GM10248 (cell line): ENCODE measurements at regions not wholly inside any gene's neighbourhood (a gene's known extent, or its start where the extent isn't known, plus 50 kb on each side); places are given as distances from the start of the nearest gene placed in this dataset.
"Not testable (repeated sequence)": the region's sequence is repeated elsewhere in the genome, so short reads cannot be mapped to it uniquely, and the experiment has no call there.

Experiments used
- CTCF ChIA-PET: fragments of 300-600 bp; sonication (Branson Sonifier 250); formaldehyde crosslinking; extraction: SDS; loops from one replicate; lab custom pipeline; 2021; ENCODE audit warnings: antibody characterized with exemption; lab: Yijun Ruan, JAX
- POLR2A ChIA-PET: fragments of 350-650 bp; sonication (Branson Sonifier 250); formaldehyde crosslinking; extraction: SDS; loops from one replicate; lab custom pipeline; 2020; ENCODE audit warnings: antibody characterized with exemption; lab: Yijun Ruan, JAX
- DNase-seq: peaks from one replicate; pipeline ENCODE4 v3.0.0; 2012; ENCODE audit errors: extremely low spot score
- CTCF ChIP-seq: IDR thresholded peaks from 2 replicates; pipeline ENCODE4 v1.5.1; 2012; ENCODE audit warnings: mild to moderate bottlenecking, low read depth; ENCODE audit errors: extremely low read depth, missing control alignments, control extremely low read depth

DNA sequence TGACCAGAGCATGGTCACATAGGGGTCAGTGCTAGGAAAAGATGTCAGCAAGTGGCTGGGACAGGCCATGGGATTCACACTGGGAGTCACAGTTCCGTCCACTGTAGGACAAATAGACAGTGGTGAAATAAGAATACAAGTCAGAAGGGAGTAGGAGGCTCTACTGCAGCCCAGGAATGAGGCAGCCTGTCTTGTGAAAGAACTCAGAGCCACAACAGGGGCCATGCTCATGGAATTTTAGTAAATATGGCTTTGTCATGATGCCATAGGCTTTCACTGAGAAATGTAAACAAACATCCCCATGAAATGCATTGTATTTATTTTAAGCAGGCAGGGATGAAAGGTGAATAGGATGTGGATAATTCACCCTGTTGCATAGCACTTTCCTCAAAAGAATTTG, 504.3 kb downstream of the SOX11 start:
- TF ChIP-seq CTCF, result no peak
- DNase-seq, result no peak
- ChIA-PET POLR2A (no interaction called here), CTCF (no interaction called here)

GRCh38 chr2:6198370-6198919, 506.3 kb downstream of the SOX11 start:
- DNase-seq, POLR2A ChIA-PET, CTCF ChIA-PET: not testable (repeated sequence)

DNA sequence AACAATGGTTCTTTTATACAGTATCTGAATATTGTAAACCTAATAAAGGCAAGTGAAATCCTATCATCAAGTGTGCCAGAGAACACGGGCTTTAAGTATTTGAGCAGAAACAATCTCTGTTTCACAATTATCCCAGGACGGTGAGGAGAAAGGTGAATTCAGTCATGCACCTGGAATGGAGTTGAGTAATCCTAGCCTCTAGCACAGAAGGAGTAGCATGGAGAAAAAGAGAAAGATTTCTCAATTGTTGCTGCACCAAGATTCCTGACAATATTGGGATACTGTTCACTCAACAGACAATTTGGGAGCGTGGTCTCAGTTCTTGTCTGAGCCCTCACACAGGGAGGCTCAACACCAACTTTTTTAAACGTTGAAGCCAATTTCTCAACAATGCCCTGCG, 510.6 kb downstream of the SOX11 start:
- ChIA-PET POLR2A (no interaction called here), CTCF (interaction anchor here (2.0 kb wide), 1 partner anchor 16 kb away, joined by 5 read pairs; no protein-coding TSS in a partner anchor)
- DNase-seq, result no peak
- TF ChIP-seq CTCF, result no peak

- no peak for TF ChIP-seq CTCF
- ChIA-PET POLR2A (no interaction called here), CTCF (interaction anchor here (1.0 kb wide), 1 partner anchor 11 kb away, joined by 3 read pairs; no protein-coding TSS in a partner anchor)
- DNase-seq, result no peak
Measured at GRCh38 chr2:6203291-6203959, 511.2 kb downstream of the SOX11 start.

- ChIA-PET POLR2A (no interaction called here), CTCF (interaction anchor here (1.8 kb wide), 1 partner anchor 33 kb away, joined by 5 read pairs; no protein-coding TSS in a partner anchor)
- no peak for DNase-seq
- no peak for TF ChIP-seq CTCF
Measured at GRCh38 chr2:6206882-6207281, 514.7 kb downstream of the SOX11 start.

DNA sequence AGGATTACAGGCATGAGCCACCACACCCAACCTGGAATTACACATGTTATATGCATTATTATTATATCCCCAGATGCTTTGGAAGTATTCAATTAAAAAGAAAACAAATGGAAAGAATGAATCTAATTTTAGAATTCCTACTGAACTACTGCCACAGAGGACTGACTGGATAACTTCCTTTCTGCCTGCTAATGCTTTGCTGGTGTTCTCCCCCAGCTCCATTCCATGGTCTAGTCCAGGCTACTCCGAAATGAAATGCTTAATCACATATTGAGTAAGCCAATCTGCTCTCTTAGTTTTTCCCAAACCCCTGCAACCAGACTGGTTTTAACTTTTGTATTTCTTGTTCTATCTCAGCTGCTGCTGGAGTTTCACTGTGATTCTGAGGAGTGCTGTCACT, 519.1 kb downstream of the SOX11 start:
- POLR2A ChIA-PET, result no interaction called here
- no peak for DNase-seq
- no peak for TF ChIP-seq CTCF
- CTCF ChIA-PET, result interaction anchor here (1.4 kb wide), 2 partner anchors 9 to 150 kb away, joined by 3 to 4 read pairs; no protein-coding TSS in a partner anchor

DNA sequence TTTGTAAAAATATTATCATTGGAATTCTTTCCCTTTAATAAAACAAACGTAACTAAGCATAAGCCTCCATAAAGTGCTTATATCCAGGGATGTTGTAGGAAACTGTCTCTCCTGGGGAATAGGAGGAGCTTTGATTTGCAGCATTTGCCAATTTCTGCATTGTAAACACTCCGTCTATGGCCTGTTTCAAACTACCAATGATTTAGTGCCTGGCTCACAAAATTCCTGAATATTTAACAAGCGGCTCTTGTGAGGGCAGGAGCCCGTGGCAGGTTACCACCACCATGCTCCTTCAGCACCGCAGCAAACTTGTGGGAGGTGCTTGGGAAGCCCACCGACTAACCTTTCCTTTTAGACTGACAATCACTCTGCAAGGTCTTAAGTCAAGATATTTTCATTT, 520.3 kb downstream of the SOX11 start:
- no peak for TF ChIP-seq CTCF
- no peak for DNase-seq
- ChIA-PET CTCF (interaction anchor here (1.4 kb wide), 1 partner anchor 8 kb away, joined by 3 read pairs; no protein-coding TSS in a partner anchor), POLR2A (no interaction called here)
